ENCODE measurements at regions not wholly inside any gene's neighbourhood (a gene's known extent, or its start where the extent isn't known, plus 50 kb on each side); places are given as distances from the start of the nearest gene placed in this dataset.

DNA sequence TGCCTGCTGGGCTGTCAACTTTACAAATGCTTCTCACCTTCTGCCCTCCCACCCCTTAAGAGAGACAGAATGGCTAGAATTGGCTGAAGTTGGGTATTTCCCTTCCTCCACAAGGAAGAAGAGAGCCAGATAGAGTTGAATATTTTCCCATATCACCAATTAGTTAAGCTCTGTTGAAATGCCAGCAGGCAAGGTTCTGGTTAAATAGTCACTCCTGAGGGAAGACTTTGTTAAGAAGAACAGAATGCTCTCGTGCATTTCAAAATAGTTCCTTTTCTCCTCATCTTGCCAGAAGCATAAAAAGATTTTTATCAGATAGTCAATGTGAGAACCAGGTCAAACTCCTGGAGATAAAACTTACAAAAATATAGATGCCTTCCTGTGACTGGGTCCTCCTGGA, 2857.0 kb upstream of the PCDH20 start:
- no peak for TF ChIP-seq POLR2A (IDR thresholded peaks at IDR 0.05; ENCODE audit: low read length)
- TF ChIP-seq GATA1 (IDR thresholded peaks at IDR 0.05; ENCODE audit: low read depth, low read length) = no peak
